ENCODE measurements at regions not wholly inside any gene's neighbourhood (a gene's known extent, or its start where the extent isn't known, plus 50 kb on each side); places are given as distances from the start of the nearest gene placed in this dataset.
A peak's percentile ranks its signal among the peaks of the same experiment; 100 is the strongest.

GRCh38 chr15:48046813-48047438 is 73.9 kb upstream of the SLC24A5 start:
- peak; percentile 20 for DNase-seq (ENCODE audit: low spot score)

DNA sequence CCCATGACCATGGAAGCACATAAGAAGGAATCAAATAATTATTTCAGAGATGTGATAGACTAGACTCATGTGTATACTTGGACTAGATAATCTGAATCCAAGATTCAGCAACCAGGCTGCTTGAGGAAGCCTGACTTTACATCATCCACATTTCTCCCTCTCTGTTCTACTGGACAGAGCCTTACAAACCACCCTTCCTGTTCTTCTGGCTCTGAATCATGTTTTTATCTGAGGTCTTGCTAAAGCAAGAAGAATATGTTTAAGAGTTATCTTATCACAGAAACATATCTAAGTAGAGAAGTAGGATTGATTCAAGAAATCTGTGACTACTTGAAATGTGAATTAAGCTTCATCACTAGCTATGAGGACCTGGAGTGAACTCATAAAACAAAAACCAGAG is 71.1 kb upstream of the SLC24A5 start:
- DNase-seq (ENCODE audit: low spot score): no peak

DNA sequence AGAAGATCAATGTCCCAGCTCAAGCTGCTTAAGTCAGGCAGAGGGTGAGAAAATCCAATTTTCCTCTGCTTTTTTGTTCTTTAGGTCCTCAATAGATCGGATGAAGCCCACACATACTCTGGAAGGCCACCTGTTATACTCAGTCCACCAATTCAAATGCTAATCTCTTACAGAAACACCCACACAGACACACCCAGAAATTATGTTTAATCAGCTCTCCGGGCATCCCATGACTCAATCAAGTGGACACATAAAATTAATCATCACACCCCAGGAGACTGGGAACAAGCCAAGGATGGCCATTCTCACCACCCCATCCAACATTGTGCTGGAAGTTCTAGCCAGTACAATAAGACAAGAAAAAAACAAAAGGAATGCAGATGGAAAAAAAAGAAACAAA is 67.8 kb upstream of the SLC24A5 start:
- DNase-seq (ENCODE audit: low spot score): no peak

DNA sequence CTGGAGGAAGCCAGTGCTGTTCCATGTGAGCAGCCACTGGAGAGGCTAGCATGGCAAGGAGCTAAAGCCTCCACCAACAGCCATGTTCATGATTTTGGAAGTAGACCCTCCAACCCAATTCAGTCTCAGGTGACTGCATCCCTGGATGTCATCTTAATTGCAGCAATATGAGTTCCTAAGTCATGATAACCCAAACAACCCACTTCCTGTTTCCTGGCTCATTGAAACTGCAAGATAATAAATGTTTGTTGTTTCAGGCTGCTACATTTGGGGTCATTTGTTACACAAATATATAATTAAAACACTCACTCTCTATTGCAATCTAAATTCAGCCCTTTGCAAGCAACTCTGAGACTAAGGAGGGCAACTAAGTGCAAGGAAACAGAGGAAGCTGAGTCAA is 62.4 kb upstream of the SLC24A5 start:
- no peak for DNase-seq (ENCODE audit: low spot score)

GRCh38 chr15:48059791-48060190 is 61.0 kb upstream of the SLC24A5 start:
- DNase-seq (ENCODE audit: low spot score): no peak

- DNase-seq (ENCODE audit: low spot score): no peak
These were observed 60.4 kb upstream of the SLC24A5 start for GRCh38 chr15:48060396-48060795.

DNA sequence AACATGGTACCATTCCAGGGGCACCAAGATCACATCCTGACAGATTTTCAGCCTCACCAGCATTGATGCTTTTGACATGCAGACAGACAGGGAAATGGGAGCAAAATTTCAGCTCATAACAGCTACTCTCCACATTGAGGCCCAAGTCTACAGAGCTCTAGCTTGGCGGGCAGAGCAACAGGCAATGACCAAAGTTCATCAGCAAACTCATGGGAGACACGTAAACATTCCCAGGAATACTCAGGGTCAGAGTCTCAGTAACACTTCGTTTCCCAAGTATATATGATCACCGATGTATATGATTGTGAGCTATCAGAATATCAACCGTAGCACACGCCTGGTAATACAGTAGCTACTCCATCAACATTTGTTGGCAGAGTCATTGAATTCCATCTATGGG is 59.2 kb upstream of the SLC24A5 start:
- DNase-seq (ENCODE audit: low spot score): no peak

GRCh38 chr15:48062148-48062872 is 58.5 kb upstream of the SLC24A5 start:
- no peak for DNase-seq (ENCODE audit: low spot score)

- no peak for DNase-seq (ENCODE audit: low spot score)
These were observed 57.3 kb upstream of the SLC24A5 start for GRCh38 chr15:48063411-48063985.

- DNase-seq (ENCODE audit: low spot score): no peak
These were observed 56.4 kb upstream of the SLC24A5 start for GRCh38 chr15:48064421-48064820.

GRCh38 chr15:48066456-48066855 is 54.3 kb upstream of the SLC24A5 start:
- no peak for DNase-seq (ENCODE audit: low spot score)
